ENCODE measurements at regions not wholly inside any gene's neighbourhood (a gene's known extent, or its start where the extent isn't known, plus 50 kb on each side); places are given as distances from the start of the nearest gene placed in this dataset.
A peak's percentile ranks its signal among the peaks of the same experiment; 100 is the strongest.

DNA sequence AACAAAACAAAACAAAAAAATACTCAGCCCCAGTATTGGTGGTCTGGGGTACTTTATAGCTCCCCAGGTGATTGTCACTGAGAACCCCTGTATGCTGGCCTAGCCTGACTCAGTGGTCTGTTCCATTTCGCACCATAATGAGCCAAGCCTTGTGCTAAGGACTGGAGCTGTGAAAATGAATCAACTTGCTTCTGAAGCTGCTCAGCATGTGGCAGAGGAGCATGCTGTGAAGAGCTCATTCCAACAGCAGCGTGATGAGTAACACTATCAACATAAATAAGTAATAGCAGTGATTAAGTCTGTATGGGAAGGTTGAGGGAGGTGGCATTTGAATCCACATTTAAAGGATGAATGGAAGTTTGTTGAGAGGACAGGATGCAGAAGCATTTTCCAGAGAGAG lies 67.2 kb upstream of the ATL2 start:
- Histone ChIP-seq H3K27ac (no peak overlapping the region), H3K36me3 (replicated peaks; ENCODE audit: insufficient read depth, low read depth) (no peaks in the 10 kb centered on the region), H3K4me2 (no peak overlapping the region), H3K79me2 (no peaks in the 10 kb centered on the region), H3K27me3 (no peaks in the 10 kb centered on the region), H3K4me1 (ENCODE audit: insufficient read depth) (peaks cover 19% of the 10 kb centered on the region), H3K9me2 (replicated peaks; ENCODE audit: insufficient read depth) (no peaks in the 10 kb centered on the region), H2AFZ (no peak overlapping the region), H3K4me3 (no peak overlapping the region), H3K9me3 (ENCODE audit: low read depth) (no peaks in the 10 kb centered on the region), H4K20me1 (ENCODE audit: insufficient read depth, poor library complexity, severe bottlenecking) (no peaks in the 10 kb centered on the region)
- 54% methylated on average over 2 of the region's 2 CpGs for WGBS (ENCODE audit: low lambda C conversion rate, missing lambda C conversion rate)
- TF ChIP-seq EZH2 (IDR thresholded peaks at IDR 0.05; ENCODE audit: borderline replicate concordance), result no peak
- no peak for TF ChIP-seq CTCF (IDR thresholded peaks at IDR 0.05; ENCODE audit: poor library complexity)
- TF ChIP-seq EZH2phosphoT487 (IDR thresholded peaks at IDR 0.05; ENCODE audit: low read depth, severe bottlenecking, unreplicated experiment), result no peak
- DNase-seq (ENCODE audit: low spot score), result no peak

GRCh38 chr2:38442643-38443541 lies 65.8 kb upstream of the ATL2 start:
- WGBS (ENCODE audit: low lambda C conversion rate, missing lambda C conversion rate), result 25% methylated on average over 8 of the region's 8 CpGs
- Histone ChIP-seq H3K9me2 (replicated peaks; ENCODE audit: insufficient read depth) (no peaks in the 10 kb centered on the region), H3K4me3 (no peak overlapping the region), H3K9me3 (ENCODE audit: low read depth) (no peaks in the 10 kb centered on the region), H4K20me1 (ENCODE audit: insufficient read depth, poor library complexity, severe bottlenecking) (no peaks in the 10 kb centered on the region), H3K4me1 (ENCODE audit: insufficient read depth) (peaks cover 19% of the 10 kb centered on the region), H3K27me3 (no peaks in the 10 kb centered on the region), H3K79me2 (no peaks in the 10 kb centered on the region), H3K27ac (no peak overlapping the region), H3K4me2 (peak overlapping the region; percentile 52), H2AFZ (no peak overlapping the region), H3K36me3 (replicated peaks; ENCODE audit: insufficient read depth, low read depth) (no peaks in the 10 kb centered on the region)
- peak; percentile 46 for DNase-seq (ENCODE audit: low spot score)
- TF ChIP-seq CTCF (IDR thresholded peaks at IDR 0.05; ENCODE audit: poor library complexity) (no peak), EZH2 (IDR thresholded peaks at IDR 0.05; ENCODE audit: borderline replicate concordance) (no peak), EZH2phosphoT487 (IDR thresholded peaks at IDR 0.05; ENCODE audit: low read depth, severe bottlenecking, unreplicated experiment) (no peak)

DNA sequence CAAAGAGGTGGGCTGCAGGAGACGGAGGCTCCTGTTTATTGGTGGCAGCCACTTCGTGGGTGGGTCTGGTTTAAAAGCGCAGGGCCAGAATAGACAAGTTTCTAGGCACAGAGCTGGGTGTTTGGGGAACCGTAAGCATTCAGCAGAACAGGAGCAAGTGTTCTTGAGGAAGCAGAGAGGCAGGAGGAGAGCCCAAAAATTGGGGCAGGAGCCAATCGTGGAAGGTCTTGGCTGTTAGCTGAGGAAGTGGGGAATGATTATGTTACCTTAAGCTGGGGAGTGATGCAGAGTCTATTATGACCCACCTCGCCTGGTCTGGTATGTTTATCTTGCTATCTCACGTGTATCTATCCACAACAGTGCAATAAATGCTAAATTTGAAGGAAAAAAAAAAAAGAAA lies 64.3 kb upstream of the ATL2 start:
- H3K36me3 ChIP-seq (replicated peaks; ENCODE audit: insufficient read depth, low read depth), result no peaks in the 10 kb centered on the region
- no peaks in the 10 kb centered on the region for H4K20me1 ChIP-seq (ENCODE audit: insufficient read depth, poor library complexity, severe bottlenecking)
- no peaks in the 10 kb centered on the region for H3K9me2 ChIP-seq (replicated peaks; ENCODE audit: insufficient read depth)
- H3K4me3 ChIP-seq, result no peak overlapping the region
- no peaks in the 10 kb centered on the region for H3K79me2 ChIP-seq
- H3K4me1 ChIP-seq (ENCODE audit: insufficient read depth), result peaks cover 22% of the 10 kb centered on the region
- H2AFZ ChIP-seq, result no peak overlapping the region
- H3K4me2 ChIP-seq, result peak overlapping the region; percentile 1
- no peak for DNase-seq (ENCODE audit: low spot score)
- no peak overlapping the region for H3K27ac ChIP-seq
- TF ChIP-seq CTCF (IDR thresholded peaks at IDR 0.05; ENCODE audit: poor library complexity) (no peak), EZH2phosphoT487 (IDR thresholded peaks at IDR 0.05; ENCODE audit: low read depth, severe bottlenecking, unreplicated experiment) (no peak), EZH2 (IDR thresholded peaks at IDR 0.05; ENCODE audit: borderline replicate concordance) (no peak)
- 79% methylated on average over 7 of the region's 7 CpGs for WGBS (ENCODE audit: low lambda C conversion rate, missing lambda C conversion rate)
- H3K9me3 ChIP-seq (ENCODE audit: low read depth), result no peaks in the 10 kb centered on the region
- H3K27me3 ChIP-seq, result no peaks in the 10 kb centered on the region

Measured in hepatocyte (in vitro differentiated cells).